ENCODE measurements at regions not wholly inside any gene's neighbourhood (a gene's known extent, or its start where the extent isn't known, plus 50 kb on each side); places are given as distances from the start of the nearest gene placed in this dataset.

GRCh38 chr18:45218436-45218835, 396.8 kb upstream of the SLC14A2 start:
- DNase-seq (ENCODE audit: low spot score), result no peak
- TF ChIP-seq, protein P1, sequence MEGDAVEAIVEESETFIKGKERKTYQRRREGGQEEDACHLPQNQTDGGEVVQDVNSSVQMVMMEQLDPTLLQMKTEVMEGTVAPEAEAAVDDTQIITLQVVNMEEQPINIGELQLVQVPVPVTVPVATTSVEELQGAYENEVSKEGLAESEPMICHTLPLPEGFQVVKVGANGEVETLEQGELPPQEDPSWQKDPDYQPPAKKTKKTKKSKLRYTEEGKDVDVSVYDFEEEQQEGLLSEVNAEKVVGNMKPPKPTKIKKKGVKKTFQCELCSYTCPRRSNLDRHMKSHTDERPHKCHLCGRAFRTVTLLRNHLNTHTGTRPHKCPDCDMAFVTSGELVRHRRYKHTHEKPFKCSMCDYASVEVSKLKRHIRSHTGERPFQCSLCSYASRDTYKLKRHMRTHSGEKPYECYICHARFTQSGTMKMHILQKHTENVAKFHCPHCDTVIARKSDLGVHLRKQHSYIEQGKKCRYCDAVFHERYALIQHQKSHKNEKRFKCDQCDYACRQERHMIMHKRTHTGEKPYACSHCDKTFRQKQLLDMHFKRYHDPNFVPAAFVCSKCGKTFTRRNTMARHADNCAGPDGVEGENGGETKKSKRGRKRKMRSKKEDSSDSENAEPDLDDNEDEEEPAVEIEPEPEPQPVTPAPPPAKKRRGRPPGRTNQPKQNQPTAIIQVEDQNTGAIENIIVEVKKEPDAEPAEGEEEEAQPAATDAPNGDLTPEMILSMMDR (IDR thresholded peaks at IDR 0.05), result no peak
- Histone ChIP-seq H3K27ac (no peak overlapping the region), H3K4me3 (no peak overlapping the region)

DNA sequence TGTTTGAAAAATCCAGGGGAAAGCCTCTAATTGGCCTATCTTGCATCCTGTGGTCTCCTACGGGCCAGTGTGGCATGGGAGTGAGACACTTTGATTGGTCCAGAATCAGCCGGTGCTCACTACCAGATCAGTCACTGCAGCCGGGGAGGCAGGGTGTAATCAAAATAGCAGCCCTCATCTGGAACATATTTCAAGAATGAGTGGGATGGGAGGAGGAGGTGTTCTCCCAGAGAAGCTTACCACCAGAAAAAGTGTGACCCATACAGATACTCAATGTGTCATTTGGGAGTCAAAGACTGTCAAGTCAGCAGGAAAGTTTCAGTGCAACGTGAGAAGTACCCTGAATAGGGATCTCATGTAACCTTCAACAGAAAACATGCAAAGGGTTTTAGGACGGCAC, 393.9 kb upstream of the SLC14A2 start:
- Histone ChIP-seq H3K4me3 (no peak overlapping the region), H3K27ac (no peak overlapping the region)
- TF ChIP-seq, protein P1 (IDR thresholded peaks at IDR 0.05), result no peak
- DNase-seq (ENCODE audit: low spot score), result no peak

GRCh38 chr18:45222180-45222579, 393.1 kb upstream of the SLC14A2 start:
- TF ChIP-seq, protein P1 (IDR thresholded peaks at IDR 0.05), result no peak
- no peak for DNase-seq (ENCODE audit: low spot score)
- Histone ChIP-seq H3K27ac (no peak overlapping the region), H3K4me3 (no peak overlapping the region)

GRCh38 chr18:45227001-45227742, 388.1 kb upstream of the SLC14A2 start:
- TF ChIP-seq, protein P1 (IDR thresholded peaks at IDR 0.05), result no peak
- DNase-seq (ENCODE audit: low spot score), result no peak
- Histone ChIP-seq H3K27ac (no peak overlapping the region), H3K4me3 (no peak overlapping the region)

GRCh38 chr18:45228796-45229388, 386.4 kb upstream of the SLC14A2 start:
- no peak for DNase-seq (ENCODE audit: low spot score)
- TF ChIP-seq, protein P1 (IDR thresholded peaks at IDR 0.05), result no peak
- H3K27ac ChIP-seq, result no peak overlapping the region

GRCh38 chr18:45231617-45232016, 383.7 kb upstream of the SLC14A2 start:
- no peak for DNase-seq (ENCODE audit: low spot score)
- Histone ChIP-seq H3K27ac (no peak overlapping the region), H3K4me3 (no peak overlapping the region)
- TF ChIP-seq, protein P1 (IDR thresholded peaks at IDR 0.05), result no peak

More at GRCh38 chr18:45228796-45229388, 386.4 kb upstream of the SLC14A2 start:
- no peak overlapping the region for H3K4me3 ChIP-seq

- H3K4me3 ChIP-seq, result no peak overlapping the region
- no peak for DNase-seq (ENCODE audit: low spot score)
- TF ChIP-seq, protein P1 (IDR thresholded peaks at IDR 0.05), result no peak
- H3K27ac ChIP-seq, result no peak overlapping the region
Observed at GRCh38 chr18:45232061-45232460, 383.2 kb upstream of the SLC14A2 start.
